ENCODE measurements at regions not wholly inside any gene's neighbourhood (a gene's known extent, or its start where the extent isn't known, plus 50 kb on each side); places are given as distances from the start of the nearest gene placed in this dataset.

GRCh38 chr18:27763936-27764335, 413.0 kb downstream of the CDH2 start:
- no peak overlapping the region for H3K9ac ChIP-seq (ENCODE audit: low read depth, low read length)
- no peak for DNase-seq
- no peak overlapping the region for H3K56ac ChIP-seq (ENCODE audit: extremely low read depth, insufficient read depth, low read length)
- no peaks in the 10 kb centered on the region for H3K9me1 ChIP-seq (ENCODE audit: insufficient read depth, low read length)
- intact Hi-C loops (cut with micrococcal nuclease) (no loop called here), dilution Hi-C loops (cut with HindIII; ENCODE audit: low sequenced_read_pairs, unreplicated experiment) (no loop called here), in situ Hi-C loops (cut with MboI; ENCODE audit: low sequenced_read_pairs) (no loop called here)
- ATAC-seq (ENCODE audit: low read depth): no peak
- no TSS peak for BruUV-seq (replicated peaks)
- WGBS, 2 experiments (ENCODE audit: extremely low coverage in 2 of 2, insufficient read length in 1 of 2): no CpG with 5 or more reads among the region's 1 CpG
- H2BK15ac ChIP-seq (ENCODE audit: low read depth, low read length): no peak overlapping the region
- H3K14ac ChIP-seq (replicated peaks; ENCODE audit: low read depth, low read length): no peak overlapping the region
- no peak overlapping the region for H2BK120ac ChIP-seq (ENCODE audit: low read depth, low read length)
- ChIA-PET POLR2A (ENCODE audit: unreplicated experiment) (no interaction called here), CTCF (no interaction called here)
- no peak overlapping the region for H3K27ac ChIP-seq (ENCODE audit: insufficient read depth, low read length)
- no peak overlapping the region for H2AK9ac ChIP-seq (replicated peaks; ENCODE audit: low read depth, low read length, poor library complexity)
- H2BK5ac ChIP-seq (ENCODE audit: low read depth, low read length, poor library complexity, severe bottlenecking): no peak overlapping the region
- no peak overlapping the region for H4K8ac ChIP-seq (ENCODE audit: low read depth in 2 of 2, low read length in 2 of 2)
- no peak overlapping the region for H3K18ac ChIP-seq (ENCODE audit: low read depth, low read length)
- no peaks in the 10 kb centered on the region for H3K79me1 ChIP-seq (ENCODE audit: low read depth in 1 of 2, low read length in 2 of 2)
- H3K4me3 ChIP-seq (ENCODE audit: insufficient read depth, low read depth, low read length): no peak overlapping the region
- H3K4me2 ChIP-seq (ENCODE audit: low read depth, low read length): no peak overlapping the region
- no peaks in the 10 kb centered on the region for H3K36me3 ChIP-seq (ENCODE audit: control insufficient read depth, insufficient read depth, low read length)
- H4K91ac ChIP-seq (ENCODE audit: insufficient read depth, low read depth, low read length): no peak overlapping the region
- TF ChIP-seq MXI1 (IDR thresholded peaks at IDR 0.05; ENCODE audit: borderline replicate concordance, low read depth, low read length) (no peak), NFE2L2 (IDR thresholded peaks at IDR 0.05; ENCODE audit: low read depth, low read length) (no peak), CTCF (conservative IDR thresholded peaks at IDR 0.05; ENCODE audit: low read depth, low read length) (no peak), USF2 (IDR thresholded peaks at IDR 0.05; ENCODE audit: low read depth, low read length) (no peak), RFX5 (IDR thresholded peaks at IDR 0.05; ENCODE audit: low read depth, low read length) (no peak)
- H3K4me1 ChIP-seq (ENCODE audit: control insufficient read depth, insufficient read depth, low read length): no peaks in the 10 kb centered on the region
- no peak overlapping the region for H2AFZ ChIP-seq (replicated peaks; ENCODE audit: low read length, poor library complexity)
- no peak overlapping the region for H2AK5ac ChIP-seq (ENCODE audit: low read depth, low read length)
- no peak overlapping the region for H3K4ac ChIP-seq (ENCODE audit: low read depth, low read length)
- H4K20me1 ChIP-seq (ENCODE audit: insufficient read depth, low read length): no peaks in the 10 kb centered on the region
- H3K9me3 ChIP-seq (ENCODE audit: control insufficient read depth, insufficient read depth, low read length): no peaks in the 10 kb centered on the region
- H4K5ac ChIP-seq (ENCODE audit: low read depth, low read length): no peak overlapping the region
- no peak overlapping the region for H3K23ac ChIP-seq (ENCODE audit: low read depth, low read length)
- H2BK20ac ChIP-seq (ENCODE audit: low read depth, low read length): no peak overlapping the region
- H3K27me3 ChIP-seq (ENCODE audit: control insufficient read depth, insufficient read depth, low read length): no peaks in the 10 kb centered on the region
